SW 1271 (cell line): ENCODE measurements at regions not wholly inside any gene's neighbourhood (a gene's known extent, or its start where the extent isn't known, plus 50 kb on each side); places are given as distances from the start of the nearest gene placed in this dataset.

ENCODE experiments used
- DNase-seq, 2 experiments: peaks; one replicate each; lab custom pipeline; 2025; lab: John Stamatoyannopoulos, UW

- no peak for DNase-seq
These were observed 290.0 kb upstream of the SHH start for GRCh38 chr7:156102267-156102666.

GRCh38 chr7:156101355-156101754, 289.1 kb upstream of the SHH start:
- no peak for DNase-seq

GRCh38 chr7:156100086-156100485, 287.8 kb upstream of the SHH start:
- no peak for DNase-seq

DNA sequence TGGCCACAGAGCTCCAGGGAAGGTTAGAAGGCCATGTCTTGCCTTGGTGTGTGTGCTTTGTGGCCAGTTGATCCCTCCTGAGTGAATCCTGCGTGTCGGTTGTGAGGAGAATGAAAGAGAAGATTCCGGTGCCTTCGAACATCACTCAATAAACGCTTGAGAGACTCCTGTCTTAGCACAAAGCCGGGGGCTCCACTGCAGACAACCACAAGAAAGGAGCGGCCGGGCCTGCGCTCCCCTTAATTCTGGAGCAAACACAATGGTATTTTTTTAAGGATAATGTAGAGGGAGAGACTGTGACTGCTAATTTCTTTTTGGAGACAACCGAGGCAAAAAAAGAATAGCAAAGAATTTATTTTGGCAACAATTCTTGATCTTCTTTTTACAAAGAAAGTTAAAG, 286.8 kb upstream of the SHH start:
- DNase-seq = no peak

DNA sequence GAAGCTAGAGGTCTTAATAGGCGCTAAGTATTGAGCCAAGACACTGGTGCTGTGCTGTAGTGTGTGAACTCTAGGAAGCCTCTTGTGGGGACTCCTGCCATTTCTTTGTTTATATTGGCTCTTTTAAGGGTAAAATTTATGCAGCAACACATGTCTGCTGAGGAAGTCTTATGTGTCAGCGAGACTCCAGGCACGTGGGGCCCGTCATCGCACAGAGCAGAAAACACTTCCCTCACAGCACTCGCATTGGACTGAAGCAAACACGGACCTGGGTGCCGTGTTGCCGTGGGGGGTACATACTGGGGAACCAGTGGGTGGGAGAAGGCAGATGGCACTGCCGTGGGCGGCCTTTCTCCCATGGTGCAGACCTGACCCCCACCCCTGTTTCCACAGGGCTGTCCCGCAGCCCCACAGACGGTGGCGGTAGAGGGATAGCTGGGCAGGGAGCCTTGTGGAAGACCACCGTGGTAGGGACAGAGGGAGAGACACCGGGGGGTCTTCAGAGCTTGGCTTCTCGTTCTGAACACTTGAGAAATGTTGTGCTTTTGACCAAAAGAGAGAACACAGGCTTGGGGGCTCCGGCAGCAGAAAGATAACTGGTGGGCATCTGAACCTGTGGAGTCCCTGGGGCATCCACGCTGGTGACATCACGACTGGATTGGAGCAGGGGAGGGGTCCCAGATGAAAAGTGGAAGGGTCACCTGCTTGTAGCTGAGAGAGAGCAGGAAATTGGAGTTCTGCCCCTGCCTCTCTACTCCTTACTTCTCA, 284.7 kb upstream of the SHH start:
- no peak for DNase-seq

DNA sequence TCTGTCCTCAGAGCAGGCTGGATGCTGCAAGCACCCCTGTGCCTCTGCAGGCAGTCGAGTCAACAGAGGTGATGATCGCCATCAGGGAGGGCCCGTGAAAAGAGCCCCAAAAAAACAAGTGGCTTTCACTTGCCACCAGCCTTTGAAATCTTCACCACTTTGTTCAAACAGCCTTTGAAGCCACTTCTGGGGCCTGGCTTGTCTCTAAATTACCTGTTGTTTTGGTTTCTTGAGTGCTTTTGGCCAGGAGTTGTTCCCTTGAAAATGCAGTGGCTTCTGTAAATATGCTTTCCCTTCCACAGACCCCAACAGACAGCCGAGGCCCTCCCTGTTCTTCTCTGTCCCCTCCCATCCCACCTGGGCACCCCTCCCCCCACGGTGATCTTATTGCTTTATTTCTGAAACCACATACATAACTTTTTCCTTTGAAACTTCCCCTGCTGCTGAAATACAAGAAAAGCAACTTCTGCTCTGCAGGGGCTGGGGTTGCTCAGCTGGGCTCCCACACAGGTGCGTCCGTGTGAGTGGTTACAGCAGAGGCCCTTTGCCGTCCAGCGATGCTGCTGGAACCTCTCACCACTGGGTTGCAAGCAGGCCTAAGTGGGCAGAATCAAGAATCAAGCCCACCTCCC, 283.8 kb upstream of the SHH start:
- no peak for DNase-seq

GRCh38 chr7:156094350-156095146, 282.3 kb upstream of the SHH start:
- no peak for DNase-seq

DNA sequence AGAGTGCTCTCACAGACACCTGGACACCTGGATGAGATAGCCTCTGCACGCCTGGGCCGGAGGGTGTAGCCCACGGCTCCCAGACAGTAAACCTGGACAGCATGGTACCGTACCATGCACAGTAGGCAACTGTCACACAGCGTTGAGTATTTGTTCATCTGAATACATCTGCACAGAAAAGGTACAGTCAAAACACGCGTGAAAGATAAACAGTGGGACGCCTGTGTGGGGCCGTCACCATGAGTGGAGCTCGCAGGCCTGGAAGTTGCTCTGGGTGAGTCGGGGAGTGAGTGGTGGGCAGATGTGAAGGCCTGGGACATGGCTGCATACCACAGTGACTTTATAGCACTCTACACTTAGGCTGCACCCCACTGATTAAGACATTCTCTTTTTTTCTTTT, 280.0 kb upstream of the SHH start:
- DNase-seq = no peak

DNA sequence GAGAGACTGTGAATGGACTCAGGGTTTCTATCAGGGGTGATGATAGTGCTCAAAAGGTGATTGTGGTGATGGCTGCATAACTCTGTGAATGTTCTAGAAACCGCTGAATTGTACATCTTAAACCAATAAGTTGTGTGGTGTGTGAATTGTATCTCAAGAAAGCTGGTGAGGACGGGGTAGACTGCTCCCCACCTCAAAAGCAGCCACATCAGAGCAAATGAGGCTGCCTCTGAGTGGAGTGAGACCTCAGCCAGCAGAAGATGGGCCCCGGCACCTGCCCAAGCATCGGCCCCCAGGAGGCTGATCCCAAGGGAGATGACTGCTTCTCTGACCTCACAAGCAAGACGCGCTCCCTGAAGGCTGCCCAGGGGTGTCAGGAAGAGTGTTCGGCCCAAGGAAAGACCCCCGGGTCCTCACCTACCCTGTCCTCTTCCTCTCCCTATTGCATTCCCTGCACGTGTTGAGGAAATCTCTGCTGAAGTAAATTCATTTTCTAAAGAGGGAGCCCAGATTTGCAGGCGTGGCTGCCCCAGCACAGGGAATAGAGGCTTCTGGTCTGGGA, 279.3 kb upstream of the SHH start:
- no peak for DNase-seq

DNA sequence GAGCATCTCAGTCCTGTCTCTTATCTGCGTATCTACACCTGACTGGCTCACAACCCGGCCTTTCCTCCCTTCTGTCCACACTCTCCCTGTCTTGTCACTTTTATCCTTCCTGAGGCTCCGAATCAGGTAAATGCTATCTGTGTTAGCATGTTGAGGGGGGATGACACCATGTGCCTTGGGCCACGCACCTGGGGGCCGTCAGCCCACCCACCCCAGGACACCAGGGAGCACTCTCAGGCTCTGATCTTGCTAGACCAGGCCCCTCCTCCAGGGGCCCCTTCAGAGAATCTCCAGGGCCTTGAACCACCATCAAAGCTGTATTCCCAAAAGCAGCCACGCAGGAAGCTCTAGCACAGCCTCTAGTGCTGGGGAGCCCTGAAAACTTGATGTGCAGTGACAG, 278.7 kb upstream of the SHH start:
- DNase-seq = no peak

- DNase-seq = no peak
These were observed 277.0 kb upstream of the SHH start for GRCh38 chr7:156089222-156089621.

DNA sequence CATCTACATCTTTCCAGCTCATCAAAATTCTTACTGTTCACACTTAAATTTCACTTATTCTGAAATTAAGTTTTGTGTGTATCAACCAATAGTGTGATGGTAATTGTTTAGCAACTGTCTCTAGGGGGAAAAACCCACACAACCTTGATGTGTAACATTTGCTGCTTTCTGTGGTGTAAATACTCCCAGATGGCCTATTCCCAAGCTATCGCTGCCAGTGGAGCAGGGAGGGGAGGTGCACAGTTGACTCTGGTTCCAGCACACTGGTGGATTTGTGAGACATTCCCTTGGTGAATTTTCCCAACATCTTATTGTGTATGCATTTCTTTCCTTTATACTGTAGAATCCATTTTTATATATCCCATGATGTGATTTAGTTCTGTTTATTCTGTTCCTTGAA, 275.9 kb upstream of the SHH start:
- no peak for DNase-seq

GRCh38 chr7:156082048-156083040, 270.1 kb upstream of the SHH start:
- DNase-seq = no peak

GRCh38 chr7:156080596-156080995, 268.3 kb upstream of the SHH start:
- DNase-seq = no peak

DNA sequence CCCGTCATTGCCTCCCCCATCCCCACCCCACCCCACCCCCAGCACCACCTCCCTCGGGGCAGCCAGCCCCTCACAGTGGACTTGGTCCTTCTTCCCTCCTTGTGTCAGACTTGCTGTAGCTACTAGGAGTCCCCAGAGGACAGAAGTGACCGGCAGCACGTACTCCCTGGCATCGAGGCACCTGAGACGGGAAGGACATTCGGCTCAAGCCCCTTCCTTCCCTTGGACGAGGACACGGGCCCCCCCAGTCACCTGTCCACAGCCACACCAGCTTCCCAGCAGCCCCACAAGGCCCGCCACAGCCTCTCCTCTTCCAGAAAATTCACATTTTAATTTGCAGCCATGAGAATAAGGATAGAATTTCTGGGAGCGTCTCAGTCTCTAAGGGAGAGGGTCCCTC, 267.8 kb upstream of the SHH start:
- DNase-seq = no peak

DNA sequence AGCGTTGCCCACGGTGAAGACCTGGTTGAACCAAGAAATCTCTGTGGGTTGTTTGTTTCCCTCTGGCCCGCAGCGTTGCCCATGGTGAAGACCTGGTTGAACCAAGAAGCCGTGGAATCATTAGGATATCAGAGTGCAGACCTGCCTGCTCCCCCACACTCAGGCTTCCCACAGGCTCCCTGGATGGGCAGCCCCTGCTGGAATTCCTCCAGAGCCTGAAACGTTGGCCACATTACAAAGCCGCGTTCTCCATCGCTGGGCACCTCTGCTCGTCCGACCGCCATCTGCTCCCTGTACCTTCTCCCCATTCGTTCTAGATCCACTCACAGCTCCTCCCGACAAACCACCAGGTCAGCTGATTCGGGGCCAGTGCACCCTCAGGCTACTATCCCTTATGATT, 266.9 kb upstream of the SHH start:
- DNase-seq = no peak

DNA sequence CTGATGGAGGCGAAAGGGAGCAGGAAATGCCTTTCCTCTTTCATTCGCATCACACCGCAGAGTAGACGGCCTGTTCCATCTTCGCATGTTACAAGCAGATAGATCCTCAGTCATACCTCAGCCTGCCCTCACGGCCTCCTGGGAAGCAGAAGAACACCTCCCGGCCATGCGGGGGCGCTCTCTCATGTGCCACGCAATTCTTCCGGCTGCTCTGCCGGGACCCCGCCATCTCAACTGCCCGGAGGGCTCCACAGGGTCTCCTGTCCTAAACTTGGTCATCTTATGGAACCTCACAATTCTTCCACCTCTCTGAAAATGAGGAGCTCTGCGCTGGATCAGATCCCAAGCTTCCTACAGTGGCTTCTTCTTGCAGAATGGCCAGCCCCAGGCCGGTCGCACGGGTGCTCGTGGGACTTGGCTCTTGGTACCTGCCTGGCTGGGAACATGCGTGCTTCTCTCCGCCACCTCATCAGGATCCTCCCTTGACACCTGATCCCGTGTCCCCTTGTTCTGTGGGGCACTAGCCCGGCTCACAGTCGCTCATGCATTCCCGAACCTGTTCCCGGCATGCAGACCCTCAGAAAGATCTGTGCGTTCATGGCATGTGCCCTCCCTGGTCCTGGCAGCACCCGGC, 262.8 kb upstream of the SHH start:
- DNase-seq = no peak

DNA sequence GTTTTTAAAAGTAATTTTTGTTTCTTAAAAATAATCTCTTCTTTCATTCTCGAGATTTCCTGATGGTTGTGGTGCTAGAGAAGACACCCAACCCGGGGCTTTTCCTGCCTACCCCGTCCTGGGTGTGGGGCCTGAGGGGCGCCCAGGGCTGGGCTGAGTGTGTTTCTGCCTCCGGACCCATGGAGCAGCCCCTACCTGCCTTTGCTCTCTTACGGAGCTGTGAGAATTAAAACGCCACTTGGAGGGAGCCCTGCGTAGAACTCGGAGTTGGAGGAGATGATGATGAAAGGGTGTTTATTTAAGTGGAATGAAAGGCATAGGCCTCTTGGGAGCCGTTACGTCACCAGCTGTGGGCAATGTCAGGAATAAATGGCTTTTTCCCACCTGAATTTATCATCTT, 261.8 kb upstream of the SHH start:
- DNase-seq = no peak

- DNase-seq = no peak
These were observed 261.2 kb upstream of the SHH start for GRCh38 chr7:156073366-156074052.

DNA sequence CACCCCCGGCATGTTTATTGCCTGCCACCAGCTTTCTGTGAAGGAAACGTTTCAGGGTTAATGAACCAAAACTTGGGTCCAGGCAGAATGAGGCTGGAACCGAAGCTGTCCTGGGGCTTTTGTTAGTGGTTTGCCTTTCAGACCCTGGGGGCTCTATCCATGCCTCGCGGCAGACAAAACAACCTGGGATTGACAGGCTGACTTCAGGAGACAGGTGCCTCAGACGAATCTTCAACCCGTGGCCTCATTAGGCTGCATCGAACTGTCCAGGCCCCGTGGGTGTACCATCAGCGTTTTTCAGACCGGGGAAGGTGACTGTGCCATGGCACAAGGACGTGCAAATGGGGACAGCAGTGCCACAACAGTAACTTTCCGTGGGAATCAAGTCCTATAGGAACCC, 259.3 kb upstream of the SHH start:
- DNase-seq = no peak
